ENCODE measurements at regions not wholly inside any gene's neighbourhood (a gene's known extent, or its start where the extent isn't known, plus 50 kb on each side); places are given as distances from the start of the nearest gene placed in this dataset.

- no peak for TF ChIP-seq GTF3A (CRISPR knock-in tag; conservative IDR thresholded peaks at IDR 0.05)
- no peak for TF ChIP-seq ELF1 (CRISPR knock-in tag; IDR thresholded peaks at IDR 0.05)
- no peak for TF ChIP-seq FOXK1 (CRISPR knock-in tag; IDR thresholded peaks at IDR 0.05; ENCODE audit: borderline replicate concordance, low read depth)
- no peak for TF ChIP-seq TFE3 (CRISPR knock-in tag; IDR thresholded peaks at IDR 0.05)
- no peak for TF ChIP-seq HNRNPK (IDR thresholded peaks at IDR 0.05; ENCODE audit: low read depth, low read length, poor library complexity, severe bottlenecking)
Measured at GRCh38 chr10:123459371-123460091, 206.6 kb upstream of the GPR26 start (continued).

GRCh38 chr10:123462246-123462645, 203.9 kb upstream of the GPR26 start:
- Histone ChIP-seq H3K36me3 (replicated peaks in 1 of 2; ENCODE audit: control insufficient read depth in 1 of 2, insufficient read depth in 2 of 2, low read length in 2 of 2) (no peaks in the 10 kb centered on the region), H3K79me2 (ENCODE audit: insufficient read depth, low read length) (no peaks in the 10 kb centered on the region), H3K27me3 (ENCODE audit: control insufficient read depth in 1 of 2, insufficient read depth in 2 of 2, low read length in 2 of 2) (peaks cover 0 to 2% of the 10 kb centered on the region in 2 experiments; a peak in 1 of 5 replicates), H2AFZ (ENCODE audit: low read length) (no peak overlapping the region), H3K4me3 (replicated peaks in 1 of 3; ENCODE audit: insufficient read depth in 1 of 3, low read depth in 2 of 3, low read length in 3 of 3) (no peak overlapping the region), H3K27ac (ENCODE audit: extremely low read length, insufficient read depth, low read length) (no peak overlapping the region), H3K4me2 (ENCODE audit: low read depth, low read length) (no peak overlapping the region), H3K9ac (ENCODE audit: insufficient read depth, low read depth, low read length) (no peak overlapping the region), H3K9me3 (ENCODE audit: low read length) (no peaks in the 10 kb centered on the region), H4K20me1 (ENCODE audit: insufficient read depth, low read length) (no peaks in the 10 kb centered on the region), H3K4me1 (ENCODE audit: insufficient read depth, low read length) (no peaks in the 10 kb centered on the region)
- no peak for DNase-seq (ENCODE audit: low spot score)
- CTCF ChIA-PET (ENCODE audit: low intra/inter-chr PET ratio, low total read pairs): no interaction called here
- intact Hi-C loops (cut with micrococcal nuclease; ENCODE audit: unreplicated experiment) (no loop called here), in situ Hi-C loops (cut with HindIII; ENCODE audit: extremely low pct_ligation_motif_present, low pct_unique_long_range_greater_than_20kb) (no loop called here)
- POLR2A ChIA-PET: no interaction called here
- no peak for FAIRE-seq
- TF ChIP-seq CENPBD1 (CRISPR knock-in tag; IDR thresholded peaks at IDR 0.05; ENCODE audit: borderline replicate concordance, low read depth) (no peak), FOXK1 (CRISPR knock-in tag; IDR thresholded peaks at IDR 0.05; ENCODE audit: borderline replicate concordance, low read depth) (no peak), NFKB2 (CRISPR knock-in tag; IDR thresholded peaks at IDR 0.05; ENCODE audit: borderline replicate concordance) (no peak), SP140L (CRISPR knock-in tag; IDR thresholded peaks at IDR 0.05; ENCODE audit: borderline replicate concordance) (no peak), ZNF841 (CRISPR knock-in tag; IDR thresholded peaks at IDR 0.05; ENCODE audit: borderline replicate concordance) (no peak), ZNF564 (CRISPR knock-in tag; IDR thresholded peaks at IDR 0.05) (no peak), STAT5B (CRISPR knock-in tag; IDR thresholded peaks at IDR 0.05) (no peak), SMAD1 (CRISPR knock-in tag; IDR thresholded peaks at IDR 0.05; ENCODE audit: borderline replicate concordance, low read depth) (no peak), ELF4 (CRISPR knock-in tag; IDR thresholded peaks at IDR 0.05; ENCODE audit: borderline replicate concordance) (no peak), DBP (CRISPR knock-in tag; IDR thresholded peaks at IDR 0.05; ENCODE audit: not compliant biosample characterization) (no peak), SP4 (CRISPR knock-in tag; IDR thresholded peaks at IDR 0.05) (no peak), TRIM24 (CRISPR knock-in tag; IDR thresholded peaks at IDR 0.05) (no peak), ZMAT3 (CRISPR knock-in tag; conservative IDR thresholded peaks at IDR 0.05) (no peak), ZNF569 (CRISPR knock-in tag; IDR thresholded peaks at IDR 0.05; ENCODE audit: borderline replicate concordance) (no peak)
- ATAC-seq: no peak
- 11% methylated on average over 8 of the region's 8 CpGs for WGBS (ENCODE audit: low lambda C conversion rate)
- no TSS peak for BruUV-seq (replicated peaks)

All from HepG2 (cell line).